ENCODE measurements at regions not wholly inside any gene's neighbourhood (a gene's known extent, or its start where the extent isn't known, plus 50 kb on each side); places are given as distances from the start of the nearest gene placed in this dataset.
"Not testable (repeated sequence)": the region's sequence is repeated elsewhere in the genome, so short reads cannot be mapped to it uniquely, and the experiment has no call there.

DNA sequence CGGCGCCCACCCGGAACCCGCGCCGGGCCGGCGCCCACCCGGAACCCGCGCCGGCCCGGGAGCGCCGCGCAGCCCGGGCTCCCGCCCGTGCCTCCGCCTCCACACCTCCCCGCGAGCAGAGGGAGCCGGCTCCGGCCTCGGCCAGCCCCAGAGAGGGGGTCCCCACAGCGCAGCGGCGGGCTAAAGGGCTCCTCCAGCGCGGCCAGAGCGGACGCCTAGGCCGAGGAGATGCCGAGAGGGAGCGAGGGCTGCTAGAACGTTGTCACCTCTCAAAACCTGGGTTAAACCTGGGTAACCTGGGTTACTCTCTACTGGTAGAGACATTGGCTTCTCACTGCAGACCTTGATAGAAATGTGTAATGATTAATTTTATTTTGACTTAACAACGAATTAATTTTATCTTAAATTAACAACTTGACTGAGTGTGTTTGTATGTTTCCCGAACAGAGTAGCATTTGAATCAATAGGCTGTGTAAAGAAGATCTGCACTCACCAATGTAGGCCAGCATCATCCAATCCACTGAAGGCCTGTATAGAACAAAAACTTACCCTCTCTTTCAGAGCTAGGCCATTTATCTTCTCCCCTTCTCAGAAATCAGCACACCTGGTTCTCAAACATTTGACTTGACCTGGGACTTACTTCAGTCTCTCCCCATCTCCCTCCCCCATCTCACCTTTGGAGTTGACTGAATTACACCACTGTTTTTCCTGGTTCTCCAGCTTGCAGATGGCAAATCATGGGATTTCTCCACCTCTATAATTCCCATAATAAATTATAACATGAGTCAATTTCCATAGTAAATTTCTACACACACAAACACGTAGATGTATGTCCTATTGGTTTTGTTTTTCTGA lies 242.7 kb downstream of the ASXL3 start:
- H3K4me3 Mint-ChIP-seq: no peak overlapping the region
- no peak for DNase-seq
- no peak overlapping the region for H3K27ac Mint-ChIP-seq
- CTCF ChIA-PET: no interaction called here
- peaks cover 15% of the 10 kb centered on the region for H3K9me3 Mint-ChIP-seq
- H3K4me1 Mint-ChIP-seq: no peaks in the 10 kb centered on the region
- no peaks in the 10 kb centered on the region for H3K27me3 Mint-ChIP-seq
- no peaks in the 10 kb centered on the region for H3K36me3 Mint-ChIP-seq

DNA sequence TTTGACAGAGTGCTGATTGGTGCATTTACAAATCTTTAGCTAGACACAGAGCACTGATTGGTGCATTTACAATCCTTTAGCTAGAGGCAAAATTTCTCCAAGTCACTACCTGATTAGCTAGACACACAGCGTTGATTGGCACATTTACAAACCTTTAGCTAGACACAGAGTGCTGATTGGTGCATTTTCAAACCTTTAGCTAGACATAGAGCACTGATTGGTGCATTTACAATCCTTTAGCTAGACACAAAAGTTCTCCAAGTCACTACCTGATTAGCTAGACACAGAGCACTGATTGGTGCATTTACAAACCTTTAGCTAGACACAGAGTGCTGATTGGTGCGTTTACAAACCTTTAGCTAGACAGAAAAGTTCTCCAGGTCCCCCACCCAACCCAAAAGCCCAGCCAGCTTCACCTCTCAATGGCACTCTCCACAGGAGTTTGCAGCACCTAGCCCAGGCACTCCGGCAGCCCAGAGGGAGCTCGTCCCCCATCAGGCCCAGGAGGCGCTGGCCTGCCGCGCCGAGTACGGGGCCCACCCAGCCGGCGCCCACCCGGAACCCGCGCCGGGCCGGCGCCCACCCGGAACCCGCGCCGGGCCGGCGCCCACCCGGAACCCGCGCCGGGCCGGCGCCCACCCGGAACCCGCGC lies 241.8 kb downstream of the ASXL3 start:
- H3K27ac Mint-ChIP-seq, H3K4me1 Mint-ChIP-seq, H3K36me3 Mint-ChIP-seq, H3K27me3 Mint-ChIP-seq, DNase-seq, CTCF ChIA-PET, H3K4me3 Mint-ChIP-seq: not testable (repeated sequence)
- H3K9me3 Mint-ChIP-seq: peaks cover 15% of the 10 kb centered on the region

DNA sequence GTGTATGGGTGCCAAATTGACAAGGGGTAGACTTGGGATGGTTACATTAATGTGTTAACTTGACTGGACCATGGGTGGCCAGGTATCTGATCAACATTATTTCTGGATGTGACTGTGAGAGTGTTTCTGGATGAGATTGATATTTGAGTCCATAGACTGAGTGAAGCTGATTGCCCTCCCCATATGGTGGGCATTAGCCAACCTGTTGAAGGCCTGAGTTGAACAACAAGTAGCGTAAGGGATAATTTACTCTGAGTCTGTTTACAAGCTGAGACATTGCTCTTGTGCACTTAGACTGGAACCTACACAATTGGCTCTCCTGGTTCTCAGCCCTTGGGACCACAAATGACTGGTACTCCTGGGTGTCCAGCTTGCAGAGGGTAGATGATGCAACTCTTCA lies 240.1 kb downstream of the ASXL3 start:
- H3K4me3 Mint-ChIP-seq: no peak overlapping the region
- no peaks in the 10 kb centered on the region for H3K36me3 Mint-ChIP-seq
- DNase-seq: no peak
- no peaks in the 10 kb centered on the region for H3K4me1 Mint-ChIP-seq
- CTCF ChIA-PET: no interaction called here
- H3K27ac Mint-ChIP-seq: no peak overlapping the region
- H3K27me3 Mint-ChIP-seq: no peaks in the 10 kb centered on the region
- peaks cover 15% of the 10 kb centered on the region for H3K9me3 Mint-ChIP-seq

DNA sequence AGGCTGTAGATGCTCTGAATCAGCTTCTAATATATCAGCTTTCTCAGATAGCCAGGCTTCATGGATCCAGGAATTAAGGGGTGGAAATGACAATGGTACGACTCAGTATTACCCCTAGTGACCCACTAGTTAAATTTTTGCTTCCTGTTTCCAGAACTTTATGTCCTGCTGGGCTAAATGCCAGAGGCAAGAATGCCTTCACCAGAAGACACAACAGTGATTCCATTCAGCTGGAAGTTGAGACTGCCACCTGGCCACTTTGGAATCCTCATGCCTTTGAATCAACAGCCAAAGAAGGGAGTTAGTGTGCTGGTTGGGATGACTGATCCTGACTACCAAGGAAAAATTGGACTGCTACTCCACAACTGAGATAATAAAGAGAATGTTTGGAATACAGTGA lies 239.1 kb downstream of the ASXL3 start:
- no peaks in the 10 kb centered on the region for H3K4me1 Mint-ChIP-seq
- no peak for DNase-seq
- no peaks in the 10 kb centered on the region for H3K27me3 Mint-ChIP-seq
- no peaks in the 10 kb centered on the region for H3K36me3 Mint-ChIP-seq
- H3K4me3 Mint-ChIP-seq: no peak overlapping the region
- H3K27ac Mint-ChIP-seq: no peak overlapping the region
- CTCF ChIA-PET: no interaction called here
- H3K9me3 Mint-ChIP-seq: peaks cover 15% of the 10 kb centered on the region

DNA sequence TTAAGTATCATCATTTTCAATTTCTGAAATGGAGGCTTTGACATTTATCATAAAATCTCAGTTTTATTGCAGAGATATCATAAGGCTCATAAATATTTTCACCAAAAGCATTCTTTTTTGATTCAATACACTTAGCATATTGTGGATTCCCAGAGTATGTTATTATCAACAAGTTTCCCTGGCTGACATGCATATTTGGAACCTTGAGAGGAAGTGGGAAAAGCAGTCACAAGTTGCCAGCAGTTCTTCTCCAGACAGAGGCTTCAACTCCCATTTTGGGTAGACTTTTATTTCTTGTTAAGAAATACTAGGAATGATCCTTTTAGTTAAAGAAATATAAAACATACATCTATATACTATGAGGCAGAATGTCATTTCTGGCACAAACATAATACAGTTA lies 236.5 kb downstream of the ASXL3 start:
- no peak for DNase-seq
- H3K9me3 Mint-ChIP-seq: peaks cover 8% of the 10 kb centered on the region
- no peaks in the 10 kb centered on the region for H3K4me1 Mint-ChIP-seq
- no peaks in the 10 kb centered on the region for H3K27me3 Mint-ChIP-seq
- no peak overlapping the region for H3K4me3 Mint-ChIP-seq
- CTCF ChIA-PET: no interaction called here
- no peak overlapping the region for H3K27ac Mint-ChIP-seq
- no peaks in the 10 kb centered on the region for H3K36me3 Mint-ChIP-seq

DNA sequence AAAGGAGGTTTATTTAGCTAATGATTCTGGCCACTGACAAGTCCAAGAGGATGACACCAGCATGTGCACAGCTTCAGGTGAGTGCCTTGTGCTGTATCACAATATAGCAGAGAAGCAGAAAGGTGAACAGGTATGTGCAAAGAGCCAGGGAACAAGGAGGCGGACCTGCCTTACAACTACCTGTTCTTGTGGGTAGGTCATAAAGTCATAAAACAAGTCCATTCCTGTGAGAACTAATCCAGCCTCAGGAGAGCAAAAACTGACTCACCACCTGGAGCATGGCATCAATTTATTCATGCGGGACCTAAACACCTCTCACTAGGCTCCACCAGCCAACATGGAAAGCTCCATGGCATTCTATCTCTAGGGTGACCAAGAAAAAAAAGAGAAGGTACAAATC lies 234.2 kb downstream of the ASXL3 start:
- CTCF ChIA-PET: no interaction called here
- Mint-ChIP-seq H3K36me3 (no peaks in the 10 kb centered on the region), H3K9me3 (no peaks in the 10 kb centered on the region), H3K4me3 (no peak overlapping the region), H3K27ac (no peak overlapping the region), H3K27me3 (no peaks in the 10 kb centered on the region), H3K4me1 (no peaks in the 10 kb centered on the region)
- DNase-seq: no peak

DNA sequence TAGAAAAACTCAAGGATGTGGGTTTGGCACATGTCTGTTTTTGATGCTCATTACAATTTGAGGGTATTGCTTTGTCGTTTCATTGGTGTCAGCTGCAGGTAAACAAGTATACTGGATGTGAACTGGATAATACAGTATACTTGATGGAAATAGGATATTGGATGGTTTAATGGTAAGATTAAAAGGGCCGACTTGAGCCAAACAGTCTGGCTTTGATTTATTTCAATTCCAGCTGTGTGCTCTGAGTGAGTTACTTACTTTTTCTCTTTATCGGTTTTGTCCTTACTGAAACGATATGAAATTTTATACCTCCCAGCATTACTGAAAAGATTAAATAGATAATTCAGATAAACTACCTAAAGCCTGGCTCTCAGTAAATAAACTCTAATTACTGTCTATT lies 227.6 kb downstream of the ASXL3 start:
- Mint-ChIP-seq H3K9me3 (no peaks in the 10 kb centered on the region), H3K4me3 (no peak overlapping the region), H3K27ac (no peak overlapping the region), H3K4me1 (no peaks in the 10 kb centered on the region), H3K27me3 (no peaks in the 10 kb centered on the region), H3K36me3 (no peaks in the 10 kb centered on the region)
- CTCF ChIA-PET: no interaction called here
- no peak for DNase-seq

DNA sequence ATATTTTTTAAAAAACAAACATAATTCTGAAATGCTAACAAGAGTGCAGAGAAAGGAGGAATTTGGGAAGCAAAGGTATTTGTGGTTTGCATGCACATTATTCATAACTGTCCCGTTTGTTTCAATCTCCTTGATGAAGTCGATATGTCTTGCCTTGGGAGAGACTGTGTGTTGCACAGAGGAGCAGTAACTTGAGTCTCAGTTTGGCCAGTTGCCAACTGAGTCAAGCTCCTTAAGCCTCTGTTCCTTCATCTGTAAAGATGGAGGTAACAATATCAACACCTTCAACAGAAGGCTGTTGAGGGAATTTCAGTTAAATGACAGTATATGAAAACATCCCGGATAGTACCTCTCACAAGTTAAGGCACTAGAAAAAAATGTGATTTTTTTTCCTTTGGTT lies 226.2 kb downstream of the ASXL3 start:
- Mint-ChIP-seq H3K27me3 (no peaks in the 10 kb centered on the region), H3K36me3 (no peaks in the 10 kb centered on the region), H3K4me1 (no peaks in the 10 kb centered on the region), H3K4me3 (no peak overlapping the region), H3K9me3 (no peaks in the 10 kb centered on the region), H3K27ac (no peak overlapping the region)
- CTCF ChIA-PET: no interaction called here
- DNase-seq: no peak

DNA sequence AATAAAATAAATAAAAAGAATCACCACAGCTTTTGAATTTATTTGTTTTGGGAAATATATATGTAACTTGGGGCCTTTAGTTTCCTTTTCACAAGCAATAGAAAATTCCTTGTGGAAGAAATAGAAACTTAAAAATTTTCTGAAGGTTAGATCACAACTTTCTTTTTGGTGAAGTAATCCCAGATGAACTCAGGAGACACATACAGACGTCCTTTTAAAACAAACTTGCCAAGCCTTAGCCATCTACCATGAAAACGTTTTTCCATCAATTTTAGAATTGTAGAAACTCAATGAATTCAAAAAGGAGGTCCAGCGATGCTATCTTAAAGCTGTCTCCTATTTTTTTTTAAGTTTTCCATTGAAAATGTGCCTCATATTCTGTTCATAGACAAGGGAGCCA lies 225.6 kb downstream of the ASXL3 start:
- DNase-seq: no peak
- no peaks in the 10 kb centered on the region for H3K36me3 Mint-ChIP-seq
- no peaks in the 10 kb centered on the region for H3K27me3 Mint-ChIP-seq
- H3K9me3 Mint-ChIP-seq: no peaks in the 10 kb centered on the region
- no peaks in the 10 kb centered on the region for H3K4me1 Mint-ChIP-seq
- no peak overlapping the region for H3K4me3 Mint-ChIP-seq
- CTCF ChIA-PET: no interaction called here
- H3K27ac Mint-ChIP-seq: no peak overlapping the region

DNA sequence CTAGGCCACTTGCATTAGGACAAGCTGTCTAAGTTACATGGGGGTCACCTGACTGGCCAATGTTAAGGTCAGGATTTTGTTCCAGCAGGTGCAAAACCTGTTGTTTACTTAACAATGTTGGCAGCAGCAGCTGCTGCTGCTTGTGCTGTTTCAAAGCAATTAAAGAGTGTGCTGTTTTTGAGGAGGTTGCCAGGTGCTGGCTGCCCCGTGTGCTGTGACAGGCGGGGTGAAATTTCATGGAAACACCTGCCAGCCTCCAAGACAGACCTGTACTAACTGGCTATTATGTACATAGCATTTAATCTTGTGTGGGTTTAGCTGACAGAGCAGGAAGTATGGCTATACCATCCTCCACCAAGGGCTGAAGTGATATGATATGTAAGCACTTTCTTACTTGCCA lies 224.9 kb downstream of the ASXL3 start:
- Mint-ChIP-seq H3K4me3 (no peak overlapping the region), H3K27ac (no peak overlapping the region), H3K36me3 (no peaks in the 10 kb centered on the region), H3K9me3 (no peaks in the 10 kb centered on the region), H3K4me1 (no peaks in the 10 kb centered on the region), H3K27me3 (no peaks in the 10 kb centered on the region)
- DNase-seq: no peak
- CTCF ChIA-PET: no interaction called here

Measured in activated naive CD4-positive, alpha-beta T cell treated with anti-CD3 and anti-CD28 coated beads, Interleukin-2, amount 10 ng/mL, durations not matched to agents 7 days and 5 days (primary cell).